Keratinocyte (primary cell): ENCODE measurements at regions not wholly inside any gene's neighbourhood (a gene's known extent, or its start where the extent isn't known, plus 50 kb on each side); places are given as distances from the start of the nearest gene placed in this dataset.

ENCODE experiments used
- DNase-seq: peaks from one replicate; pipeline ENCODE4 v3.0.0-alpha.2; 2011; ENCODE audit warnings: low read depth, missing footprints, low spot score
- FAIRE-seq: peaks from 2 replicates; lab custom pipeline; 2011; peaks lifted over from hg19 to GRCh38; lab: Jason Lieb, UNC
- H2AFZ ChIP-seq: 2 replicates; pipeline ENCODE4 v1.6.0; 2012; ENCODE audit warnings: low read length, control low read depth, inconsistent platforms; ENCODE audit not compliant: control insufficient read depth
- H3K27ac ChIP-seq: 2 replicates; pipeline ENCODE4 v1.5.1; 2011; ENCODE audit warnings: low read length; ENCODE audit not compliant: control insufficient read depth, insufficient read depth
- H3K27me3 ChIP-seq: 3 replicates; pipeline ENCODE4 v1.6.0; 2011; ENCODE audit warnings: low read length; ENCODE audit not compliant: control insufficient read depth, insufficient read depth; ENCODE audit errors: extremely low read depth
- H3K36me3 ChIP-seq, 2 experiments: 2 replicates in 1 of 2; 3 replicates in 1 of 2; pipeline ENCODE4 v1.5.1; 2011; ENCODE audit warnings: low read length in 2 of 2, mild to moderate bottlenecking in 1 of 2; ENCODE audit not compliant: control insufficient read depth in 2 of 2, insufficient read depth in 2 of 2; ENCODE audit errors: extremely low read depth in 1 of 2
- H3K4me1 ChIP-seq: 3 replicates; pipeline ENCODE4 v1.5.1; 2011; ENCODE audit warnings: low read length; ENCODE audit not compliant: control insufficient read depth, insufficient read depth; ENCODE audit errors: extremely low read depth
- H3K4me2 ChIP-seq: 3 replicates; pipeline ENCODE4 v1.6.0; 2011; ENCODE audit warnings: low read depth, low read length; ENCODE audit not compliant: control insufficient read depth, insufficient read depth; ENCODE audit errors: extremely low read depth
- H3K4me3 ChIP-seq, 3 experiments: fragments of 200-600 bp in 1 of 3; sonication (generic) in 1 of 3; 2 replicates in 2 of 3; 3 replicates in 1 of 3; pipeline ENCODE4 v1.5.1; 2011 to 2016; ENCODE audit warnings: low read length in 3 of 3, mild to moderate bottlenecking in 3 of 3, control low read depth in 2 of 3, inconsistent platforms in 1 of 3, low read depth in 1 of 3, mixed read lengths in 1 of 3, mixed run types in 1 of 3, moderate library complexity in 1 of 3; ENCODE audit not compliant: control insufficient read depth in 2 of 3, insufficient read depth in 2 of 3; ENCODE audit errors: extremely low read depth in 1 of 3
- H3K79me2 ChIP-seq: 2 replicates; pipeline ENCODE4 v1.6.0; 2012; ENCODE audit warnings: low read length; ENCODE audit not compliant: control insufficient read depth, insufficient read depth
- H3K9ac ChIP-seq: 3 replicates; pipeline ENCODE4 v1.6.0; 2011; ENCODE audit warnings: low read length; ENCODE audit not compliant: control insufficient read depth, insufficient read depth; ENCODE audit errors: extremely low read depth
- H3K9me1 ChIP-seq: 3 replicates; pipeline ENCODE4 v1.6.0; 2011; ENCODE audit warnings: low read length; ENCODE audit not compliant: control insufficient read depth, insufficient read depth; ENCODE audit errors: extremely low read depth
- H3K9me3 ChIP-seq: 2 replicates; pipeline ENCODE4 v1.5.1; 2012; ENCODE audit warnings: low read depth, low read length; ENCODE audit not compliant: control insufficient read depth
- H4K20me1 ChIP-seq: 3 replicates; pipeline ENCODE4 v1.6.0; 2011; ENCODE audit warnings: low read length; ENCODE audit not compliant: control insufficient read depth, insufficient read depth; ENCODE audit errors: extremely low read depth
- CTCF ChIP-seq, 3 experiments: IDR thresholded peaks in 1 of 3; conservative IDR thresholded peaks in 1 of 3; optimal IDR thresholded peaks in 1 of 3; 2 replicates in 2 of 3; 3 replicates in 1 of 3; pipeline versions ENCODE3 to v1.5.1; 2011; ENCODE audit warnings: low read length in 3 of 3, mild to moderate bottlenecking in 3 of 3, moderate library complexity in 2 of 3, control low read depth in 1 of 3, inconsistent platforms in 1 of 3; ENCODE audit not compliant: insufficient read depth in 2 of 3; ENCODE audit errors: extremely low read depth in 1 of 3
- EZH2 ChIP-seq: IDR thresholded peaks from one replicate; pipeline ENCODE4 v1.6.1; 2012; ENCODE audit warnings: inconsistent platforms, mild to moderate bottlenecking, low read length, moderate library complexity
- dilution Hi-C: fragments of 300-500 bp; cut with MboI; formaldehyde crosslinking; loops from one replicate; pipeline ENCODE4 v1.7.0; 2020; ENCODE audit warnings: low sequenced_read_pairs; ENCODE audit not compliant: extremely low pct_ligation_motif_present

GRCh38 chr1:217333939-217334338 is 297.0 kb downstream of the GPATCH2 start:
- FAIRE-seq (peak; percentile 48), DNase-seq (no peak)
- H3K36me3 ChIP-seq = no peaks in the 10 kb centered on the region
- H3K4me1 ChIP-seq = no peaks in the 10 kb centered on the region
- no peaks in the 10 kb centered on the region for H3K27me3 ChIP-seq
- H3K79me2 ChIP-seq = no peaks in the 10 kb centered on the region
- dilution Hi-C loops = no loop called here
- H4K20me1 ChIP-seq = no peaks in the 10 kb centered on the region
- H3K9ac ChIP-seq = no peak overlapping the region
- H2AFZ ChIP-seq = no peak overlapping the region
- H3K9me3 ChIP-seq = peaks cover 3% of the 10 kb centered on the region
- no peak overlapping the region for H3K4me2 ChIP-seq
- no peak overlapping the region for H3K27ac ChIP-seq
- no peak overlapping the region for H3K4me3 ChIP-seq
- no peaks in the 10 kb centered on the region for H3K9me1 ChIP-seq
- no peak for TF ChIP-seq EZH2
- peak; percentile 64 to 86 (median 68) for TF ChIP-seq CTCF (optimal IDR thresholded peaks at IDR 0.05 in 1 of 3, IDR thresholded peaks at IDR 0.05 in 1 of 3, conservative IDR thresholded peaks at IDR 0.05 in 1 of 3; ENCODE audit: extremely low read depth in 1 of 3, insufficient read depth in 2 of 3, low read length in 3 of 3)

- Histone ChIP-seq H4K20me1 (no peaks in the 10 kb centered on the region), H3K9me1 (no peaks in the 10 kb centered on the region), H2AFZ (no peak overlapping the region), H3K4me2 (no peak overlapping the region), H3K27ac (no peak overlapping the region), H3K79me2 (no peaks in the 10 kb centered on the region), H3K4me1 (no peaks in the 10 kb centered on the region), H3K9ac (no peak overlapping the region), H3K36me3 (no peaks in the 10 kb centered on the region), H3K27me3 (no peaks in the 10 kb centered on the region), H3K9me3 (peaks cover 3% of the 10 kb centered on the region), H3K4me3 (no peak overlapping the region)
- dilution Hi-C loops = no loop called here
- FAIRE-seq (no peak), DNase-seq (no peak)
- TF ChIP-seq CTCF (optimal IDR thresholded peaks at IDR 0.05 in 1 of 3, IDR thresholded peaks at IDR 0.05 in 1 of 3, conservative IDR thresholded peaks at IDR 0.05 in 1 of 3; ENCODE audit: extremely low read depth in 1 of 3, insufficient read depth in 2 of 3, low read length in 3 of 3) = no peak
- TF ChIP-seq EZH2 = no peak
Measured at GRCh38 chr1:217332431-217333065, 298.3 kb downstream of the GPATCH2 start.
